GM20000 (cell line): ENCODE measurements at regions not wholly inside any gene's neighbourhood (a gene's known extent, or its start where the extent isn't known, plus 50 kb on each side); places are given as distances from the start of the nearest gene placed in this dataset.

ENCODE experiments used
- DNase-seq: peaks from one replicate; pipeline ENCODE4 v3.0.0; 2012; ENCODE audit warnings: low spot score
- CTCF ChIP-seq: IDR thresholded peaks from 2 replicates; pipeline ENCODE4 v1.5.1; 2012; ENCODE audit warnings: mild to moderate bottlenecking, control low read depth; ENCODE audit errors: extremely low read depth, missing control alignments

GRCh38 chr16:17578981-17579874, 108.5 kb upstream of the XYLT1 start:
- TF ChIP-seq CTCF, result peak; percentile 85
- peak; percentile 61 for DNase-seq

- DNase-seq, result no peak
- no peak for TF ChIP-seq CTCF
Observed at GRCh38 chr16:17574256-17574655, 103.5 kb upstream of the XYLT1 start.

GRCh38 chr16:17572145-17572544, 101.4 kb upstream of the XYLT1 start:
- TF ChIP-seq CTCF, result no peak
- DNase-seq, result no peak

GRCh38 chr16:17571499-17572093, 100.8 kb upstream of the XYLT1 start:
- TF ChIP-seq CTCF, result no peak

GRCh38 chr16:17568239-17568638, 97.5 kb upstream of the XYLT1 start:
- no peak for TF ChIP-seq CTCF
- DNase-seq, result no peak

More at GRCh38 chr16:17571499-17572093, 100.8 kb upstream of the XYLT1 start:
- DNase-seq, result no peak

GRCh38 chr16:17567455-17567854, 96.7 kb upstream of the XYLT1 start:
- no peak for TF ChIP-seq CTCF
- DNase-seq, result no peak

GRCh38 chr16:17566656-17567450, 96.1 kb upstream of the XYLT1 start:
- DNase-seq, result no peak
- no peak for TF ChIP-seq CTCF
